H1 (cell line): ENCODE measurements at regions not wholly inside any gene's neighbourhood (a gene's known extent, or its start where the extent isn't known, plus 50 kb on each side); places are given as distances from the start of the nearest gene placed in this dataset.

Source experiments
- CTCF ChIA-PET: fragments of 300-600 bp; sonication (Branson Sonifier 250); formaldehyde crosslinking; loops from one replicate; lab custom pipeline; 2021; ENCODE audit not compliant: partially characterized antibody; lab: Charles Lee
- POLR2A ChIA-PET: fragments of 300-600 bp; sonication (Branson Sonifier 250); formaldehyde crosslinking; loops from one replicate; lab custom pipeline; 2021; ENCODE audit warnings: inconsistent platforms; ENCODE audit not compliant: partially characterized antibody; lab: Charles Lee
- DNase-seq, 2 experiments: peaks; one replicate each; pipeline versions ENCODE4 v3.0.0 to v3.0.0-alpha.2; 2010 to 2022; ENCODE audit warnings: low spot score in 2 of 2, low read depth in 1 of 2, mixed read lengths in 1 of 2
- FAIRE-seq: peaks from 2 replicates; lab custom pipeline; 2011; peaks lifted over from hg19 to GRCh38; lab: Jason Lieb, UNC
- H2AFZ ChIP-seq: 2 replicates; pipeline ENCODE4 v1.8.1; 2012; ENCODE audit warnings: low read length, inconsistent platforms
- H2AK5ac ChIP-seq: 2 replicates; pipeline ENCODE4 v1.6.1; 2013; ENCODE audit warnings: low read depth, low read length
- H2BK120ac ChIP-seq: replicated peaks from 2 replicates; pipeline ENCODE3; 2013; ENCODE audit warnings: low read depth, low read length, inconsistent platforms
- H2BK12ac ChIP-seq: 2 replicates; pipeline ENCODE4 v1.6.1; 2013; ENCODE audit warnings: low read depth, low read length
- H2BK15ac ChIP-seq: 2 replicates; pipeline ENCODE4 v1.6.1; 2013; ENCODE audit warnings: low read length
- H2BK20ac ChIP-seq: 2 replicates; pipeline ENCODE4 v1.6.1; 2013; ENCODE audit warnings: low read length
- H2BK5ac ChIP-seq: 2 replicates; pipeline ENCODE4 v1.6.1; 2013; ENCODE audit warnings: low read depth, low read length
- H3K14ac ChIP-seq: 2 replicates; pipeline ENCODE4 v1.6.1; 2013; ENCODE audit warnings: inconsistent platforms; ENCODE audit not compliant: insufficient read length
- H3K18ac ChIP-seq: 2 replicates; pipeline ENCODE4 v1.6.1; 2013; ENCODE audit warnings: low read length; ENCODE audit errors: extremely low read depth
- H3K23ac ChIP-seq: 2 replicates; pipeline ENCODE4 v1.6.1; 2013; ENCODE audit warnings: inconsistent platforms; ENCODE audit not compliant: insufficient read length
- H3K23me2 ChIP-seq: 2 replicates; pipeline ENCODE4 v1.6.1; 2013; ENCODE audit warnings: low read depth, low read length
- H3K27ac ChIP-seq: 2 replicates; pipeline ENCODE4 v1.6.1; 2011; ENCODE audit warnings: low read depth, low read length, inconsistent platforms
- H3K27me3 ChIP-seq, 4 experiments: replicated peaks in 1 of 4; 1 replicate in 1 of 4; 2 replicates in 3 of 4; pipeline versions ENCODE4 v1.6.1 to v1.8.1; 2011 to 2013; ENCODE audit warnings: low read length in 3 of 4, mild to moderate bottlenecking in 3 of 4, inconsistent platforms in 2 of 4, mixed read lengths in 2 of 4, moderate library complexity in 1 of 4; ENCODE audit not compliant: control insufficient read depth in 3 of 4, insufficient read depth in 3 of 4; ENCODE audit errors: extremely low read depth in 1 of 4
- H3K36me3 ChIP-seq, 4 experiments: 2 replicates each; pipeline versions ENCODE4 v1.6.1 to v1.8.1; 2011 to 2013; ENCODE audit warnings: mild to moderate bottlenecking in 4 of 4, low read length in 3 of 4, moderate library complexity in 2 of 4, control low read depth in 1 of 4, inconsistent platforms in 1 of 4; ENCODE audit not compliant: insufficient read depth in 4 of 4, control insufficient read depth in 2 of 4
- H3K4ac ChIP-seq: replicated peaks from 2 replicates; pipeline ENCODE3; 2013; ENCODE audit warnings: low read length, low read depth, mixed read lengths, inconsistent platforms; ENCODE audit not compliant: insufficient read length
- H3K4me1 ChIP-seq, 4 experiments: replicated peaks in 1 of 4; 1 replicate in 1 of 4; 2 replicates in 3 of 4; pipeline versions ENCODE4 v1.6.1 to v1.8.1; 2011 to 2013; ENCODE audit warnings: low read length in 3 of 4, inconsistent platforms in 2 of 4, mixed read lengths in 1 of 4; ENCODE audit not compliant: insufficient read depth in 4 of 4, control insufficient read depth in 3 of 4
- H3K4me2 ChIP-seq, 2 experiments: 2 replicates each; pipeline versions ENCODE4 v1.6.1 to v1.8.1; 2011 to 2013; ENCODE audit warnings: low read depth in 2 of 2, low read length in 2 of 2, control low read depth in 1 of 2, inconsistent platforms in 1 of 2, mild to moderate bottlenecking in 1 of 2; ENCODE audit not compliant: insufficient read depth in 1 of 2
- H3K4me3 ChIP-seq, 4 experiments: fragments of 200-600, 300-600 bp in 1 of 4; sonication (generic), shearing (Covaris generic), sonication (Bioruptor Twin) in 1 of 4; 2 replicates each; pipeline versions ENCODE4 v1.5.1 to v1.8.1; 2011 to 2016; ENCODE audit warnings: low read length in 4 of 4, low read depth in 3 of 4, control low read depth in 2 of 4, inconsistent platforms in 2 of 4, mild to moderate bottlenecking in 2 of 4, mixed read lengths in 1 of 4, moderate library complexity in 1 of 4; ENCODE audit not compliant: insufficient read depth in 2 of 4; ENCODE audit errors: extremely low read depth in 1 of 4
- H3K56ac ChIP-seq: replicated peaks from 2 replicates; pipeline ENCODE3; 2013; ENCODE audit warnings: low read depth, mild to moderate bottlenecking, mixed read lengths, low read length, inconsistent platforms; ENCODE audit not compliant: insufficient read length
- H3K79me1 ChIP-seq: 2 replicates; pipeline ENCODE4 v1.6.1; 2013; ENCODE audit warnings: low read depth, low read length, control low read depth
- H3K79me2 ChIP-seq, 2 experiments: 2 replicates each; pipeline versions ENCODE4 v1.6.1 to v1.8.1; 2012 to 2013; ENCODE audit warnings: low read length in 2 of 2, mild to moderate bottlenecking in 2 of 2, inconsistent platforms in 1 of 2; ENCODE audit not compliant: insufficient read depth in 2 of 2, control insufficient read depth in 1 of 2
- H3K9ac ChIP-seq, 4 experiments: replicated peaks in 1 of 4; 1 replicate in 1 of 4; 2 replicates in 3 of 4; pipeline versions ENCODE4 v1.6.1 to v1.8.1; 2011 to 2013; ENCODE audit warnings: low read depth in 3 of 4, low read length in 3 of 4, control low read depth in 2 of 4, mild to moderate bottlenecking in 2 of 4, moderate library complexity in 2 of 4, inconsistent platforms in 1 of 4; ENCODE audit errors: extremely low read depth in 1 of 4
- H3K9me3 ChIP-seq, 2 experiments: 2 replicates each; pipeline versions ENCODE4 v1.6.1 to v1.8.1; 2012 to 2013; ENCODE audit warnings: mild to moderate bottlenecking in 2 of 2, moderate library complexity in 2 of 2, control low read depth in 1 of 2, inconsistent platforms in 1 of 2, low read depth in 1 of 2, low read length in 1 of 2, mixed read lengths in 1 of 2; ENCODE audit not compliant: insufficient read depth in 2 of 2
- H4K20me1 ChIP-seq, 2 experiments: replicated peaks in 1 of 2; 2 replicates each; pipeline versions ENCODE3 to v1.8.1; 2011 to 2013; ENCODE audit warnings: inconsistent platforms in 2 of 2, low read length in 2 of 2, mild to moderate bottlenecking in 1 of 2; ENCODE audit not compliant: insufficient read depth in 2 of 2, control insufficient read depth in 1 of 2
- H4K5ac ChIP-seq: 2 replicates; pipeline ENCODE4 v1.6.1; 2013; ENCODE audit warnings: low read length, low read depth, mixed read lengths, inconsistent platforms; ENCODE audit not compliant: insufficient read length
- H4K8ac ChIP-seq: 2 replicates; pipeline ENCODE4 v1.8.0; 2013; ENCODE audit warnings: mild to moderate bottlenecking, moderate library complexity, low read length, inconsistent platforms; ENCODE audit not compliant: insufficient read depth; ENCODE audit errors: extremely low read depth
- H4K91ac ChIP-seq: replicated peaks from 2 replicates; pipeline ENCODE3; 2013; ENCODE audit warnings: low read length, mixed read lengths, inconsistent platforms; ENCODE audit not compliant: insufficient read length
- EP300 ChIP-seq, 2 experiments: IDR thresholded peaks; 1 replicate in 1 of 2; 2 replicates in 1 of 2; pipeline ENCODE4 v1.6.1; 2011 to 2012; ENCODE audit warnings: low read depth in 2 of 2, low read length in 2 of 2, mild to moderate bottlenecking in 2 of 2, borderline replicate concordance in 1 of 2, inconsistent platforms in 1 of 2, moderate library complexity in 1 of 2
- NANOG ChIP-seq: IDR thresholded peaks from 2 replicates; pipeline ENCODE4 v1.6.1; 2011; ENCODE audit warnings: low read length, low read depth, mild to moderate bottlenecking, inconsistent platforms; ENCODE audit not compliant: insufficient read depth, poor library complexity, severe bottlenecking
- WGBS, 2 experiments: shearing (Covaris generic) in 1 of 2; methylation state at CpG; one replicate each; pipeline versions ENCODE4 v1.1.6 to v1.1.7; 2013 to 2015; ENCODE audit warnings: low lambda C conversion rate in 2 of 2, mixed read lengths in 2 of 2, inconsistent platforms in 1 of 2, low coverage in 1 of 2, missing lambda C conversion rate in 1 of 2; ENCODE audit not compliant: insufficient replicate concordance in 2 of 2, insufficient coverage in 1 of 2, insufficient read length in 1 of 2; ENCODE audit errors: extremely low coverage in 1 of 2, missing lambda C conversion rate in 1 of 2; 5-methylcytosine and 5-hydroxymethylcytosine counted together

DNA sequence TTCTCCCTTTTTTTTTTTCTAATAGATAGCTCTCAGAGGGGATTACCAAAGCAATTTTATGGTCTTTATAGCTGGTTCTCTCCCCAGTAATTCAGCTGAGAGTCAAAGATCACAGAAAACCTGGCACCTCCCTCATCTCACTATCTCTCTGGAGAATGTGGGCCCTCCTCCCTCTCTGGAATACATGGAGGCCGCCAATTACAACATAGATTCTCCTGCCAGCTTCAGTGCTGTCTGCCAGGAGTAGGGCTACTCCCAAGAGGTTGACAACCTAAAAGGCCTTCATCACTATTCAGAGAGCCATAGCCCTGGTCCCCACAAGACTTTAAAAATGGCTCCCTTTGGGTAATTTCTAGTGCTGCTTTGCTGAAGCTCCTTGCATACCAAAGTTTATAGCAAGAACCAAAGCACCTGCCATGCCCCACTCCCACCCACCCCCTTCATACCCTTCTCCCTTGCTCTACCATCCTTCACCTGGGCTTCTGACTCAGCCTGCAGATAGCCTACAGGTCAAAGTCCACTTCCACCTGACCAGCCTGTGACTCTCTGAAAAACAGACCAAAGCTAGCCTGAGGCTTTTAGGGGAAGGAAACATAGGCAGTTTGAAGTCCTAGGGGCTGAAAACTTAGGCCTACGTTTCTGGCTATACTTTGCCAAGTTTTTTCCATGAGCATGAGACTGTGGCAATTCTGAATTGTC is 472.3 kb downstream of the TNS1 start:
- H2BK5ac ChIP-seq, result no peak overlapping the region
- no peaks in the 10 kb centered on the region for H3K23me2 ChIP-seq
- no peak overlapping the region for H3K14ac ChIP-seq
- H4K91ac ChIP-seq, result no peak overlapping the region
- H2BK12ac ChIP-seq, result no peak overlapping the region
- DNase-seq (no peak), FAIRE-seq (no peak)
- H3K27me3 ChIP-seq, result no peaks in the 10 kb centered on the region
- H2AK5ac ChIP-seq, result no peak overlapping the region
- H4K5ac ChIP-seq, result no peak overlapping the region
- H2BK15ac ChIP-seq, result no peak overlapping the region
- no peaks in the 10 kb centered on the region for H3K4me1 ChIP-seq
- no peak for TF ChIP-seq EP300 (IDR thresholded peaks at IDR 0.05; ENCODE audit: borderline replicate concordance in 1 of 2, low read depth in 2 of 2, low read length in 2 of 2)
- TF ChIP-seq NANOG, result no peak
- H2BK20ac ChIP-seq, result no peak overlapping the region
- no peaks in the 10 kb centered on the region for H3K36me3 ChIP-seq
- H4K20me1 ChIP-seq, result no peaks in the 10 kb centered on the region
- H3K23ac ChIP-seq, result no peak overlapping the region
- H3K9ac ChIP-seq, result no peak overlapping the region
- no peak overlapping the region for H2BK120ac ChIP-seq
- H3K9me3 ChIP-seq, result no peaks in the 10 kb centered on the region
- ChIA-PET POLR2A (no interaction called here), CTCF (interaction anchor here (0.6 to 1.2 kb wide), 2 partner anchors 136 to 835 kb away, joined by 3 to 4 read pairs; partner anchors contain the start of gene IGFBP5)
- H3K79me2 ChIP-seq, result no peaks in the 10 kb centered on the region
- no peaks in the 10 kb centered on the region for H3K79me1 ChIP-seq
- no peak overlapping the region for H3K27ac ChIP-seq
- no peak overlapping the region for H3K56ac ChIP-seq
- 83% methylated on average over 2 of the region's 2 CpGs; no CpG with 5 or more reads in 1 of the 2 experiments for WGBS, 2 experiments
- no peak overlapping the region for H3K4me3 ChIP-seq
- H3K4ac ChIP-seq, result no peak overlapping the region
- no peak overlapping the region for H3K4me2 ChIP-seq
- no peak overlapping the region for H4K8ac ChIP-seq
- no peak overlapping the region for H2AFZ ChIP-seq
- no peak overlapping the region for H3K18ac ChIP-seq
